DOHH2 (cell line): ENCODE measurements at regions not wholly inside any gene's neighbourhood (a gene's known extent, or its start where the extent isn't known, plus 50 kb on each side); places are given as distances from the start of the nearest gene placed in this dataset.
A peak's percentile ranks its signal among the peaks of the same experiment; 100 is the strongest.

Source experiments
- H3F3A ChIP-seq: fragments of 200-600 bp; sonication (generic), shearing (Covaris generic); 2 replicates; pipeline ENCODE4 v1.6.0; 2016; ENCODE audit warnings: antibody characterized with exemption, mild to moderate bottlenecking; ENCODE audit not compliant: control insufficient read depth, insufficient read depth
- H3K27ac ChIP-seq: fragments of 200-600 bp; sonication (generic); 2 replicates; pipeline ENCODE4 v1.5.1; 2014; ENCODE audit warnings: low read depth, mild to moderate bottlenecking, low read length, moderate library complexity
- H3K27me3 ChIP-seq: fragments of 200-600 bp; sonication (generic); 2 replicates; pipeline ENCODE4 v1.6.1; 2014; ENCODE audit warnings: mild to moderate bottlenecking, low read length, mixed read lengths; ENCODE audit not compliant: control insufficient read depth
- H3K36me3 ChIP-seq: fragments of 200-600 bp; sonication (generic); 2 replicates; pipeline ENCODE4 v1.6.1; 2014; ENCODE audit warnings: mild to moderate bottlenecking, low read length, moderate library complexity, mixed read lengths; ENCODE audit not compliant: control insufficient read depth
- H3K4me1 ChIP-seq: fragments of 200-600 bp; sonication (generic); 2 replicates; pipeline ENCODE4 v1.6.1; 2014; ENCODE audit warnings: mild to moderate bottlenecking, low read length, mixed read lengths; ENCODE audit not compliant: control insufficient read depth
- H3K4me2 ChIP-seq: fragments of 200-600 bp; sonication (generic); 2 replicates; pipeline ENCODE4 v1.6.0; 2014; ENCODE audit warnings: mild to moderate bottlenecking, low read length, moderate library complexity
- H3K4me3 ChIP-seq: fragments of 200-600 bp; sonication (generic); 2 replicates; pipeline ENCODE4 v1.5.1; 2014; ENCODE audit warnings: mild to moderate bottlenecking, low read length, mixed read lengths
- H3K79me2 ChIP-seq: fragments of 200-600 bp; sonication (generic); 2 replicates; pipeline ENCODE4 v1.6.1; 2014; ENCODE audit warnings: mild to moderate bottlenecking, low read length, mixed read lengths; ENCODE audit not compliant: control insufficient read depth
- H3K9me2 ChIP-seq: fragments of 200-600 bp; sonication (generic); replicated peaks from 2 replicates; pipeline ENCODE4 v1.6.1; 2014; ENCODE audit warnings: mild to moderate bottlenecking, low read length, mixed read lengths; ENCODE audit not compliant: control insufficient read depth
- H3K9me3 ChIP-seq: fragments of 200-600 bp; sonication (generic); 2 replicates; pipeline ENCODE4 v1.6.1; 2014; ENCODE audit warnings: antibody characterized with exemption, low read length, mixed read lengths; ENCODE audit not compliant: control insufficient read depth, insufficient read depth
- H4K20me1 ChIP-seq: fragments of 200-600 bp; sonication (generic); 2 replicates; pipeline ENCODE4 v1.6.0; 2014; ENCODE audit warnings: low read depth, mild to moderate bottlenecking, antibody characterized with exemption, low read length, moderate library complexity; ENCODE audit not compliant: control insufficient read depth, insufficient read depth
- EZH2phosphoT487 ChIP-seq: fragments of 200-600 bp; sonication (generic); IDR thresholded peaks from 2 replicates; pipeline ENCODE4 v1.6.1; 2017; ENCODE audit warnings: borderline replicate concordance, mild to moderate bottlenecking, antibody characterized with exemption, low read length, moderate library complexity, mixed read lengths
- TF ChIP-seq, protein P1 (sequence below): fragments of 200-600 bp; sonication (generic); IDR thresholded peaks from one replicate; pipeline ENCODE4 v1.5.1; 2014; ENCODE audit warnings: antibody characterized with exemption, mild to moderate bottlenecking, low read depth, low read length; ENCODE audit not compliant: poor library complexity, severe bottlenecking

DNA sequence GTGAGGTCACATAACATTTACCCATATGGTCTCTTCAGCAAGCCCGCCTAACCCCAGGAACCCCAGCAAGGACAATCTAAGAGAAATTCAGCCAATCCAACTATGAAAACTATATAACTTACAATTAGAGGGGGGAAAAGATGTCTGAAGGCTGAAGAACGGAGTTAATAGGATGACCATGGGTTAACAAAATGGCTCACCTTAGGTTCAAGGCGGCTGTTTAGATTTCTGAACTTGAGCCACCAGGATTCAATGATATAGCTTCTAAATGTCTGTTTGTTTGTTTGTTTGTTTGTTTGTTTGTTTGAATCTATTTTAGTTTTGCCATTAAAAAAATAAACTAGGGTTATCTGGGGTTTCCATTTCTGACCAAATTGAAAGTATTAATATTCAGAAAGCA, 109.8 kb upstream of the ZC3H12C start:
- H4K20me1 ChIP-seq, result no peaks in the 10 kb centered on the region
- H3K9me3 ChIP-seq, result no peaks in the 10 kb centered on the region; the same call in 1 of the 2 replicates
- no peaks in the 10 kb centered on the region for H3F3A ChIP-seq
- H3K4me2 ChIP-seq, result no peak overlapping the region
- H3K27ac ChIP-seq, result no peak overlapping the region
- no peaks in the 10 kb centered on the region; the same call in 1 of the 2 replicates for H3K27me3 ChIP-seq
- peaks cover 17% of the 10 kb centered on the region for H3K4me1 ChIP-seq
- H3K36me3 ChIP-seq, result no peaks in the 10 kb centered on the region
- no peaks in the 10 kb centered on the region for H3K9me2 ChIP-seq
- no peak overlapping the region for H3K4me3 ChIP-seq
- H3K79me2 ChIP-seq, result no peaks in the 10 kb centered on the region
- TF ChIP-seq, protein P1, sequence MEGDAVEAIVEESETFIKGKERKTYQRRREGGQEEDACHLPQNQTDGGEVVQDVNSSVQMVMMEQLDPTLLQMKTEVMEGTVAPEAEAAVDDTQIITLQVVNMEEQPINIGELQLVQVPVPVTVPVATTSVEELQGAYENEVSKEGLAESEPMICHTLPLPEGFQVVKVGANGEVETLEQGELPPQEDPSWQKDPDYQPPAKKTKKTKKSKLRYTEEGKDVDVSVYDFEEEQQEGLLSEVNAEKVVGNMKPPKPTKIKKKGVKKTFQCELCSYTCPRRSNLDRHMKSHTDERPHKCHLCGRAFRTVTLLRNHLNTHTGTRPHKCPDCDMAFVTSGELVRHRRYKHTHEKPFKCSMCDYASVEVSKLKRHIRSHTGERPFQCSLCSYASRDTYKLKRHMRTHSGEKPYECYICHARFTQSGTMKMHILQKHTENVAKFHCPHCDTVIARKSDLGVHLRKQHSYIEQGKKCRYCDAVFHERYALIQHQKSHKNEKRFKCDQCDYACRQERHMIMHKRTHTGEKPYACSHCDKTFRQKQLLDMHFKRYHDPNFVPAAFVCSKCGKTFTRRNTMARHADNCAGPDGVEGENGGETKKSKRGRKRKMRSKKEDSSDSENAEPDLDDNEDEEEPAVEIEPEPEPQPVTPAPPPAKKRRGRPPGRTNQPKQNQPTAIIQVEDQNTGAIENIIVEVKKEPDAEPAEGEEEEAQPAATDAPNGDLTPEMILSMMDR, result no peak
- no peak for TF ChIP-seq EZH2phosphoT487

- no peaks in the 10 kb centered on the region; the same call in 1 of the 2 replicates for H3K27me3 ChIP-seq
- H3K27ac ChIP-seq, result no peak overlapping the region
- H3K4me3 ChIP-seq, result peak overlapping the region; percentile 37; the same call in 1 of the 2 replicates
- H3K9me2 ChIP-seq, result no peaks in the 10 kb centered on the region
- no peaks in the 10 kb centered on the region; the same call in 1 of the 2 replicates for H3K9me3 ChIP-seq
- peak overlapping the region; percentile 57 for H3K4me2 ChIP-seq
- H3F3A ChIP-seq, result no peaks in the 10 kb centered on the region
- H3K4me1 ChIP-seq, result peaks cover 17% of the 10 kb centered on the region
- TF ChIP-seq EZH2phosphoT487, result no peak
- TF ChIP-seq, protein P1, result no peak
- H4K20me1 ChIP-seq, result no peaks in the 10 kb centered on the region
- H3K79me2 ChIP-seq, result no peaks in the 10 kb centered on the region
- H3K36me3 ChIP-seq, result no peaks in the 10 kb centered on the region
Observed at GRCh38 chr11:109984634-109985289, 108.4 kb upstream of the ZC3H12C start.

- H3K9me3 ChIP-seq, result no peaks in the 10 kb centered on the region; the same call in 1 of the 2 replicates
- no peaks in the 10 kb centered on the region for H4K20me1 ChIP-seq
- TF ChIP-seq, protein P1, result no peak
- TF ChIP-seq EZH2phosphoT487, result no peak
- H3F3A ChIP-seq, result no peaks in the 10 kb centered on the region
- H3K36me3 ChIP-seq, result no peaks in the 10 kb centered on the region
- H3K4me2 ChIP-seq, result no peak overlapping the region
- no peaks in the 10 kb centered on the region; the same call in 1 of the 2 replicates for H3K27me3 ChIP-seq
- H3K27ac ChIP-seq, result no peak overlapping the region
- H3K79me2 ChIP-seq, result no peaks in the 10 kb centered on the region
- no peaks in the 10 kb centered on the region for H3K9me2 ChIP-seq
- H3K4me1 ChIP-seq, result peaks cover 17% of the 10 kb centered on the region
- no peak overlapping the region for H3K4me3 ChIP-seq
Observed at GRCh38 chr11:109986488-109986887, 106.7 kb upstream of the ZC3H12C start.
